Spleen (tissue), 11 donors: ENCODE measurements at regions not wholly inside any gene's neighbourhood (a gene's known extent, or its start where the extent isn't known, plus 50 kb on each side); places are given as distances from the start of the nearest gene placed in this dataset.
A peak's percentile ranks its signal among the peaks of the same experiment; 100 is the strongest.
"Not testable (repeated sequence)": the region's sequence is repeated elsewhere in the genome, so short reads cannot be mapped to it uniquely, and the experiment has no call there.

Experiments used
- DNase-seq: peaks from one replicate; pipeline ENCODE4 v3.0.0-alpha.2; 2020
- H3K27ac ChIP-seq, 8 donors: fragments of 200-600 bp; sonication (generic) in 7 of 8; 1 replicate in 4 of 8; 2 replicates in 4 of 8; pipeline versions ENCODE4 v1.5.0 to v1.8.0; 2016 to 2021; ENCODE audit warnings: inconsistent platforms in 4 of 8, mild to moderate bottlenecking in 4 of 8, moderate library complexity in 1 of 8
- H3K27me3 ChIP-seq, 7 donors: fragments of 200-600 bp; sonication (generic) in 6 of 7; replicated peaks in 1 of 7; 1 replicate in 4 of 7; 2 replicates in 3 of 7; pipeline versions ENCODE4 v1.5.0 to v1.8.0; 2016 to 2021; ENCODE audit warnings: inconsistent platforms in 3 of 7, mild to moderate bottlenecking in 1 of 7
- H3K36me3 ChIP-seq, 6 donors: fragments of 200-600 bp; sonication (generic) in 5 of 6; 1 replicate in 4 of 6; 2 replicates in 2 of 6; pipeline versions ENCODE4 v1.5.0 to v1.8.0; 2016 to 2021; ENCODE audit warnings: inconsistent platforms in 2 of 6
- H3K4me1 ChIP-seq, 6 donors: fragments of 200-600 bp; sonication (generic) in 5 of 6; 1 replicate in 3 of 6; 2 replicates in 3 of 6; pipeline versions ENCODE4 v1.5.0 to v1.8.0; 2016 to 2021; ENCODE audit warnings: inconsistent platforms in 3 of 6
- H3K4me3 ChIP-seq, 8 donors: fragments of 200-600 bp; sonication (generic) in 7 of 8; 1 replicate in 4 of 8; 2 replicates in 4 of 8; pipeline versions ENCODE4 v1.5.0 to v1.8.0; 2016 to 2021; ENCODE audit warnings: inconsistent platforms in 4 of 8, mild to moderate bottlenecking in 4 of 8, moderate library complexity in 2 of 8
- H3K9me3 ChIP-seq, 8 donors: fragments of 200-600 bp; sonication (generic) in 7 of 8; 1 replicate in 4 of 8; 2 replicates in 4 of 8; pipeline versions ENCODE4 v1.5.0 to v1.8.0; 2016 to 2021; ENCODE audit warnings: inconsistent platforms in 4 of 8
- POLR2A ChIP-seq, 3 donors: fragments of 450-650 bp; IDR thresholded peaks; one replicate each; pipeline ENCODE4 v1.5.1; 2017; ENCODE audit warnings: antibody characterized with exemption in 3 of 3, mild to moderate bottlenecking in 1 of 3
- POLR2AphosphoS5 ChIP-seq, 3 donors: sonication (generic); formaldehyde crosslinking; IDR thresholded peaks; one replicate each; pipeline ENCODE4 v1.5.1; 2017; ENCODE audit warnings: antibody characterized with exemption in 3 of 3
- WGBS, 5 donors: extraction: QIAGEN DNeasy Blood & Tissue Kit in 3 of 5; methylation state at CpG; one replicate each; pipeline versions ENCODE4 v1.1.5 to v1.1.7; 2013 to 2018; 5-methylcytosine and 5-hydroxymethylcytosine counted together
- intact Hi-C: fragments of 100-400 bp; cut with DNase I; formaldehyde crosslinking; loops from one replicate; pipeline ENCODE4 v1.15.0; 2023; ENCODE audit warnings: low total_unique reads
- TF ChIP-seq, protein P1 (sequence below), 11 experiments: fragments of 200-600 bp in 7 of 11; fragments of 450-650 bp in 4 of 11; sonication (generic) in 4 of 11; IDR thresholded peaks in 8 of 11; conservative IDR thresholded peaks in 3 of 11; 1 replicate in 7 of 11; 2 replicates in 4 of 11; pipeline versions ENCODE4 v1.4.0 to v1.8.0; 2016 to 2021; ENCODE audit warnings: antibody characterized with exemption in 11 of 11, inconsistent platforms in 4 of 11, mild to moderate bottlenecking in 1 of 11
- donor health status: healthy with polysubstance abuse.
- donor health status: DM: no; HTN: no; CAD: no; lungs with moderate emphysema.
- donor health status: DM: no; HTN: no; CAD: no.
- donor health status: Bipolar disorder and iron deficiency.
- donor health status: healthy.
- donor health status: DM: no; HTN: no; CAD: no.
- donor health status: DM: yes; HTN: yes; CAD: no.

DNA sequence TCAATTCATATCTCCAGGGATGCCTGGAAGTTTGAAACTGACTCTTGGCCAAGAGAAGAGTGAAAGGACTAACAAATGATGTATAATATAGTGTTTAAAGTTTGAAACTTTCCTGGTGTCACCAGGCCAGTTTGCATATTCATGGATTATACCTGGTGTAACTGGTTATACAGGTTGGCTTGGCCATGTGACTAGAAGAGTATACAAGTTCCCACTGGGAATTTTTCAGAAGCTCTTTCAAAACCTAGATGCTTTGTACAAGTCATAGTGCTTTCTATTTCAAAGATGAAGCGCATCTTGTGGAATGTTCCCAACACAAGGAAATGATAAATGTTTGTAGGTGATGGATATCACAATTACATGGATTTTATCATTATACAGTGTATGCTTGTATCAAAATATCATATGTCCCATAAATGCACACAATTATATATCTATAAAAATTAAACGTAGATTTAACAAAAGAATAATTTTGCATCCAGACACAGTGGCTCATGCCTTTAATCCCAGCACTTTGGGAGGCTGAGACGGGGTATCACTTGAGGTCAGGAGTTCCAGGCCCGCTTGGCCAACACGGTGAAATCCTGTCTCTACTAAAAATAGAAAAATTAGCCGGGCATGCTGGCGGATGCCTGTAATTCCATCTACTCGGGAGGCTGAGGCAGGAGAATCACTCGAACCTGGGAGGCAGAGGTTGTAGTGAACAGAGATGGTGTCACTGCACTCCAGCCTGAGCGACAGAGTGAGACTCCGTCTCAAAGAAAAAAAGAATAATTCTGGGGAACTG lies 1420.2 kb downstream of the GRIK2 start:
- 75 to 89% (median 87%) methylated on average over 11 of the region's 11 CpGs for WGBS, 5 donors
- Histone ChIP-seq H3K27me3 (no peaks in the 10 kb centered on the region), H3K27ac (no peak overlapping the region), H3K4me1 (no peaks in the 10 kb centered on the region), H3K9me3 (no peaks in the 10 kb centered on the region), H3K4me3 (no peak overlapping the region), H3K36me3 (no peaks in the 10 kb centered on the region)
- no peak for TF ChIP-seq POLR2A (IDR thresholded peaks at IDR 0.05)
- TF ChIP-seq, protein P1, sequence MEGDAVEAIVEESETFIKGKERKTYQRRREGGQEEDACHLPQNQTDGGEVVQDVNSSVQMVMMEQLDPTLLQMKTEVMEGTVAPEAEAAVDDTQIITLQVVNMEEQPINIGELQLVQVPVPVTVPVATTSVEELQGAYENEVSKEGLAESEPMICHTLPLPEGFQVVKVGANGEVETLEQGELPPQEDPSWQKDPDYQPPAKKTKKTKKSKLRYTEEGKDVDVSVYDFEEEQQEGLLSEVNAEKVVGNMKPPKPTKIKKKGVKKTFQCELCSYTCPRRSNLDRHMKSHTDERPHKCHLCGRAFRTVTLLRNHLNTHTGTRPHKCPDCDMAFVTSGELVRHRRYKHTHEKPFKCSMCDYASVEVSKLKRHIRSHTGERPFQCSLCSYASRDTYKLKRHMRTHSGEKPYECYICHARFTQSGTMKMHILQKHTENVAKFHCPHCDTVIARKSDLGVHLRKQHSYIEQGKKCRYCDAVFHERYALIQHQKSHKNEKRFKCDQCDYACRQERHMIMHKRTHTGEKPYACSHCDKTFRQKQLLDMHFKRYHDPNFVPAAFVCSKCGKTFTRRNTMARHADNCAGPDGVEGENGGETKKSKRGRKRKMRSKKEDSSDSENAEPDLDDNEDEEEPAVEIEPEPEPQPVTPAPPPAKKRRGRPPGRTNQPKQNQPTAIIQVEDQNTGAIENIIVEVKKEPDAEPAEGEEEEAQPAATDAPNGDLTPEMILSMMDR (IDR thresholded peaks at IDR 0.05 in 8 of 11, conservative IDR thresholded peaks at IDR 0.05 in 3 of 11): no peak
- no peak for TF ChIP-seq POLR2AphosphoS5 (IDR thresholded peaks at IDR 0.05)
- intact Hi-C loops: no loop called here
- DNase-seq: no peak

DNA sequence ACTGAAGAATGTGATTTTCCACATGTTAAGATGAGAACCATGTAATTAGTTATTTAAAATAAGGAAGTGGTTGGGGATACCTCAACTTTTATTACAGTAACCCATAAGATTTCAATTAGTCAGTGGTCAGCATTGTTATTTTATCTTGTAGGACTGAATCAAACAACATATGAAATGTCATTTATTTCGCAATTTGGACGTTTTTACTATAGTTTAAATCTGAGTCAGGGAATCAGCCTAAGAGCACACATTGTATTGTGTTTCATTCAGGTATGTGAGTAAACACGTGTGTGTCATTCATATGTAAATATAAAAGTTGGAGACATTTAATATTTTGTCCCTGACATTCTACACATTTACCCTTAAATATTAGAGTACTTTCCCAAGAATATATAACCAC lies 1418.7 kb downstream of the GRIK2 start:
- Histone ChIP-seq H3K27me3 (no peaks in the 10 kb centered on the region), H3K4me3 (no peak overlapping the region), H3K36me3 (no peaks in the 10 kb centered on the region), H3K9me3 (no peaks in the 10 kb centered on the region), H3K4me1 (no peaks in the 10 kb centered on the region), H3K27ac (no peak overlapping the region)
- 60 to 80% (median 63%) methylated on average over 3 of the region's 3 CpGs for WGBS, 5 donors
- intact Hi-C loops: no loop called here
- TF ChIP-seq POLR2A (IDR thresholded peaks at IDR 0.05) (no peak), POLR2AphosphoS5 (IDR thresholded peaks at IDR 0.05) (no peak)
- DNase-seq: no peak

DNA sequence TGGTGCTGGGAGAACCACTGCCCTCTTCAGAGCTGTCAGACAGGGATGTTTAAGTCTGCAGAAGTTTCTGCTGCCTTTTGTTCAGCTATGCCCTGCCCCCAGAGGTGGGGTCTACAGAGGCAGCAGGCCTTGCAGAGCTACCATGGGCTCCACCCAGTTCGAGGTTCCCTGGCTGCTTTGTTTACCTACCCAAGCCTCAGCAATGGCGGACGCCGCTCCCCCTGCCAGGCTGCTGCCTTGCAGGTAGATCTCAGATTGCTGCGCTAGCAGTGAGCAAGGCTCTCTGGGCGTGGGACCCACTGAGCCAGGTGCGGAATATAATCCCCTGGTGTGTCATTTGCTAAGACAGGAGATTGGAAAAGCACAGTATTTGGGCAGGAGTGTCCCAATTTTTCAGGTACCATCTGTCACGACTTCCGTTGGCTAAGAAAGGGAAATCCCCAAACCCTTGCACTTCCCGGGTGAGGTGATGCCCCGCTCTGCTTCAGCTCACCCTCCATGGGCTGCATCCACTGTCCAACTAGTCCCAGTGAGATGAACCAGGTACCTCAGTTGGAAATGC lies 1415.5 kb downstream of the GRIK2 start:
- H3K36me3 ChIP-seq, H3K4me1 ChIP-seq, H3K4me3 ChIP-seq, intact Hi-C loops, H3K27me3 ChIP-seq, H3K27ac ChIP-seq: not testable (repeated sequence)
- DNase-seq: peak; percentile 58
- H3K9me3 ChIP-seq: peaks cover 0 to 14% (median 0%) of the 10 kb centered on the region in 8 donors
- 82 to 86% (median 84%) methylated on average over 5 to 11 of the region's 11 CpGs for WGBS, 5 donors

- WGBS, 5 donors: 77 to 89% (median 78%) methylated on average over 13 of the region's 13 CpGs
- Histone ChIP-seq H3K27ac (no peak overlapping the region), H3K9me3 (peaks cover 0 to 5% (median 0%) of the 10 kb centered on the region in 8 donors), H3K4me1 (no peaks in the 10 kb centered on the region), H3K36me3 (no peaks in the 10 kb centered on the region), H3K27me3 (no peaks in the 10 kb centered on the region), H3K4me3 (no peak overlapping the region)
- intact Hi-C loops: no loop called here
- TF ChIP-seq POLR2AphosphoS5 (IDR thresholded peaks at IDR 0.05) (no peak), POLR2A (IDR thresholded peaks at IDR 0.05) (no peak)
- TF ChIP-seq, protein P1 (IDR thresholded peaks at IDR 0.05 in 8 of 11, conservative IDR thresholded peaks at IDR 0.05 in 3 of 11): no peak
- DNase-seq: no peak
These were observed 1405.5 kb downstream of the GRIK2 start for GRCh38 chr6:102799051-102799450.

DNA sequence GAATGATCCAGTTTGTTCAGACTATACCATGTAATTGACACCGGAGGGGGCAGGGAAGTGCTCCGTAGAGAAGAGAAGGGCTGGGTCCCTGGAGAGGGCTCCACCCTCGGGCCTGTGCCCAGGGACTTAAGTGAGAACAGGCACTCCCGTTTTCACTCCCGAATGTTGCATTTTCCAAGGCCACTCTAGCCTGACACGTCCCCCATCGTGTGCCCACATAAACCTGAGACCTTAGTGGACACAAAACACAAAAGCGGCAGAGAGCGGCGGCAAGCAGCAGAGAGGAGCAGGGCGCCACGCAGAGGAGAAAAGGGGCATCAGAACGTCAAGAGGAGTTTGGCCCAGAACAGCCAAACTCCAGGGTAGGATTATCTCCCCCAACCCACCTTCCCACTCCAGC lies 1405.1 kb downstream of the GRIK2 start:
- intact Hi-C loops: no loop called here
- H3K4me3 ChIP-seq: no peak overlapping the region
- no peak for DNase-seq
- WGBS, 5 donors: 17 to 27% (median 18%) methylated on average over 13 of the region's 13 CpGs
- H3K4me1 ChIP-seq: no peaks in the 10 kb centered on the region
- H3K27me3 ChIP-seq: no peaks in the 10 kb centered on the region
- H3K36me3 ChIP-seq: no peaks in the 10 kb centered on the region
- no peak overlapping the region for H3K27ac ChIP-seq
- no peak for TF ChIP-seq POLR2A (IDR thresholded peaks at IDR 0.05)
- TF ChIP-seq, protein P1 (IDR thresholded peaks at IDR 0.05 in 8 of 11, conservative IDR thresholded peaks at IDR 0.05 in 3 of 11): no peak
- no peak for TF ChIP-seq POLR2AphosphoS5 (IDR thresholded peaks at IDR 0.05)
- peaks cover 0 to 4% (median 0%) of the 10 kb centered on the region in 8 donors for H3K9me3 ChIP-seq
